GM04503 (cell line): ENCODE measurements at regions not wholly inside any gene's neighbourhood (a gene's known extent, or its start where the extent isn't known, plus 50 kb on each side); places are given as distances from the start of the nearest gene placed in this dataset.

ENCODE experiments used
- DNase-seq: peaks from one replicate; pipeline ENCODE4 v3.0.0-alpha.2; 2012; ENCODE audit warnings: low read depth

- no peak for DNase-seq
Measured at GRCh38 chr2:121095257-121096080, 189.5 kb downstream of the TFCP2L1 start.

GRCh38 chr2:121096611-121097010 is 188.4 kb downstream of the TFCP2L1 start:
- DNase-seq, result no peak

GRCh38 chr2:121098556-121098955 is 186.4 kb downstream of the TFCP2L1 start:
- DNase-seq, result no peak

- no peak for DNase-seq
Measured at GRCh38 chr2:121099329-121100290, 185.4 kb downstream of the TFCP2L1 start.

- DNase-seq, result no peak
Measured at GRCh38 chr2:121101093-121101715, 183.8 kb downstream of the TFCP2L1 start.

- DNase-seq, result no peak
Measured at GRCh38 chr2:121102941-121103340, 182.1 kb downstream of the TFCP2L1 start.

- DNase-seq, result no peak
Measured at GRCh38 chr2:121103960-121104359, 181.0 kb downstream of the TFCP2L1 start.

GRCh38 chr2:121104721-121105141 is 180.3 kb downstream of the TFCP2L1 start:
- no peak for DNase-seq

GRCh38 chr2:121110924-121111323 is 174.1 kb downstream of the TFCP2L1 start:
- DNase-seq, result no peak

GRCh38 chr2:121118951-121119350 is 166.1 kb downstream of the TFCP2L1 start:
- DNase-seq, result no peak

GRCh38 chr2:121120411-121120810 is 164.6 kb downstream of the TFCP2L1 start:
- no peak for DNase-seq

- DNase-seq, result no peak
Measured at GRCh38 chr2:121120991-121121390, 164.0 kb downstream of the TFCP2L1 start.

GRCh38 chr2:121121661-121122060 is 163.3 kb downstream of the TFCP2L1 start:
- DNase-seq, result no peak

- no peak for DNase-seq
Measured at GRCh38 chr2:121123268-121123667, 161.7 kb downstream of the TFCP2L1 start.

GRCh38 chr2:121124330-121124729 is 160.7 kb downstream of the TFCP2L1 start:
- DNase-seq, result no peak

- no peak for DNase-seq
Measured at GRCh38 chr2:121125350-121125749, 159.7 kb downstream of the TFCP2L1 start.

- DNase-seq, result no peak
Measured at GRCh38 chr2:121128741-121129659, 156.0 kb downstream of the TFCP2L1 start.

- DNase-seq, result no peak
Measured at GRCh38 chr2:121129692-121130091, 155.3 kb downstream of the TFCP2L1 start.

GRCh38 chr2:121130301-121130850 is 154.6 kb downstream of the TFCP2L1 start:
- DNase-seq, result no peak

GRCh38 chr2:121131375-121131774 is 153.6 kb downstream of the TFCP2L1 start:
- no peak for DNase-seq
